GM12878 (cell line): ENCODE measurements at regions not wholly inside any gene's neighbourhood (a gene's known extent, or its start where the extent isn't known, plus 50 kb on each side); places are given as distances from the start of the nearest gene placed in this dataset.

Source experiments
- ATAC-seq: fragments of 200-7000 bp; cut with Tn5 transposase; 3 replicates; pipeline ENCODE4 v1.9.1; 2020; ENCODE audit warnings: mild to moderate bottlenecking, moderate library complexity
- BruUV-seq: library from RNA; stranded (reverse); fragments of 400-500 nt; replicated peaks from 2 replicates; lab custom pipeline; 2021; lab: Mats Ljungman, UMichigan
- CTCF ChIA-PET: fragments of 300-600 bp; sonication (Branson Sonifier 250); formaldehyde crosslinking; extraction: SDS; loops from one replicate; lab custom pipeline; 2021; ENCODE audit warnings: inconsistent platforms; lab: Yijun Ruan, JAX
- POLR2A ChIA-PET: fragments of 350-600 bp; formaldehyde crosslinking; extraction: SDS; loops from one replicate; lab custom pipeline; 2021; ENCODE audit warnings: inconsistent platforms; lab: Charles Lee
- RAD21 ChIA-PET: fragments of 300-600 bp; sonication (Branson Sonifier 250); formaldehyde crosslinking; loops from one replicate; lab custom pipeline; 2023; ENCODE audit warnings: antibody characterized with exemption; ENCODE audit not compliant: unreplicated experiment; lab: Charles Lee
- SMC1A ChIA-PET: fragments of 300-600 bp; sonication (Branson Sonifier 250); formaldehyde crosslinking; loops from one replicate; lab custom pipeline; 2023; ENCODE audit not compliant: unreplicated experiment, uncharacterized antibody; lab: Charles Lee
- DNase-seq: peaks from one replicate; pipeline ENCODE4 v3.0.0-alpha.2; 2011; ENCODE audit warnings: low read depth, low spot score
- FAIRE-seq: peaks from 3 replicates; lab custom pipeline; 2011; peaks lifted over from hg19 to GRCh38; lab: Jason Lieb, UNC
- H2AFZ ChIP-seq: 2 replicates; pipeline ENCODE4 v1.6.0; 2011; ENCODE audit warnings: low read depth, low read length, control low read depth; ENCODE audit not compliant: control insufficient read depth
- H3K27ac ChIP-seq: 2 replicates; pipeline ENCODE4 v1.5.1; 2011; ENCODE audit warnings: control low read depth; ENCODE audit not compliant: control insufficient read depth, insufficient read depth
- H3K27me3 ChIP-seq, 2 experiments: replicated peaks in 1 of 2; 2 replicates each; pipeline versions ENCODE4 v1.6.0 to v1.6.1; 2011; ENCODE audit warnings: low read length in 1 of 2; ENCODE audit not compliant: control insufficient read depth in 2 of 2, insufficient read depth in 2 of 2
- H3K36me3 ChIP-seq, 2 experiments: 2 replicates each; pipeline ENCODE4 v1.5.1; 2011; ENCODE audit warnings: low read length in 1 of 2; ENCODE audit not compliant: control insufficient read depth in 2 of 2, insufficient read depth in 2 of 2
- H3K4me1 ChIP-seq: 2 replicates; pipeline ENCODE4 v1.6.1; 2011; ENCODE audit warnings: mild to moderate bottlenecking, low read length, moderate library complexity, mixed read lengths; ENCODE audit not compliant: control insufficient read depth, insufficient read depth
- H3K4me2 ChIP-seq: 2 replicates; pipeline ENCODE4 v1.6.0; 2011; ENCODE audit warnings: control low read depth; ENCODE audit not compliant: control insufficient read depth, insufficient read depth
- H3K4me3 ChIP-seq: fragments of 200-600 bp; sonication (generic); 2 replicates; pipeline ENCODE4 v1.5.1; 2016
- H3K79me2 ChIP-seq: 2 replicates; pipeline ENCODE4 v1.6.0; 2011; ENCODE audit warnings: low read length; ENCODE audit not compliant: control insufficient read depth, insufficient read depth
- H3K9ac ChIP-seq: 2 replicates; pipeline ENCODE4 v1.8.0; 2011; ENCODE audit warnings: low read length, control low read depth, mixed read lengths; ENCODE audit not compliant: control insufficient read depth, insufficient read depth
- H3K9me3 ChIP-seq: replicated peaks from 3 replicates; pipeline ENCODE4 v1.5.1; 2011; ENCODE audit warnings: mild to moderate bottlenecking, low read length; ENCODE audit not compliant: control insufficient read depth, insufficient read depth
- H4K20me1 ChIP-seq: 2 replicates; pipeline ENCODE4 v1.6.0; 2011; ENCODE audit not compliant: control insufficient read depth, insufficient read depth
- CEBPB ChIP-seq, 2 experiments: fragments of 150-350 bp in 1 of 2; IDR thresholded peaks; 2 replicates each; pipeline ENCODE4 v1.6.1; 2012 to 2014; ENCODE audit warnings: low read depth in 2 of 2, low read length in 2 of 2, borderline replicate concordance in 1 of 2, inconsistent platforms in 1 of 2
- CHD1 ChIP-seq: IDR thresholded peaks from 2 replicates; pipeline ENCODE4 v1.6.1; 2012; ENCODE audit warnings: low read depth, low read length, improper control_type of control experiment
- CHD2 ChIP-seq: IDR thresholded peaks from 2 replicates; pipeline ENCODE4 v1.6.1; 2011; ENCODE audit warnings: low read depth, low read length, improper control_type of control experiment, borderline replicate concordance
- CHD4 ChIP-seq: fragments of 200-600 bp; sonication (generic); IDR thresholded peaks from 2 replicates; pipeline ENCODE4 v1.6.1; 2016; ENCODE audit warnings: mild to moderate bottlenecking
- HDAC6 ChIP-seq: fragments of 200-600 bp; sonication (generic); IDR thresholded peaks from one replicate; pipeline ENCODE4 v1.8.0; 2017; ENCODE audit warnings: antibody characterized with exemption; ENCODE audit not compliant: unreplicated experiment
- IKZF1 ChIP-seq: fragments of 450-650 bp; conservative IDR thresholded peaks from 2 replicates; pipeline ENCODE4 v1.6.1; 2017; ENCODE audit warnings: antibody characterized with exemption, mild to moderate bottlenecking
- IKZF2 ChIP-seq, 2 experiments: fragments of 450-650 bp; IDR thresholded peaks; 2 replicates each; pipeline ENCODE4 v1.6.1; 2017; ENCODE audit warnings: mild to moderate bottlenecking in 2 of 2, moderate library complexity in 2 of 2
- JUND ChIP-seq: IDR thresholded peaks from 2 replicates; pipeline ENCODE4 v1.6.1; 2012; ENCODE audit warnings: low read depth, mild to moderate bottlenecking, low read length, improper control_type of control experiment, moderate library complexity
- MLLT1 ChIP-seq: fragments of 450-650 bp; IDR thresholded peaks from 2 replicates; pipeline ENCODE4 v1.6.1; 2016; ENCODE audit warnings: mild to moderate bottlenecking
- PML ChIP-seq: IDR thresholded peaks from 2 replicates; pipeline ENCODE4 v1.6.1; 2012; ENCODE audit warnings: low read length, inconsistent platforms
- RAD21 ChIP-seq: IDR thresholded peaks from 2 replicates; pipeline ENCODE4 v1.6.1; 2011; ENCODE audit warnings: mild to moderate bottlenecking, low read depth, low read length, moderate library complexity; ENCODE audit not compliant: insufficient read depth
- RCOR1 ChIP-seq: conservative IDR thresholded peaks from 2 replicates; pipeline ENCODE4 v1.6.1; 2012; ENCODE audit warnings: low read depth, low read length, improper control_type of control experiment
- SIN3A ChIP-seq: IDR thresholded peaks from 2 replicates; pipeline ENCODE4 v1.6.1; 2012; ENCODE audit warnings: low read depth, low read length, improper control_type of control experiment
- SP1 ChIP-seq: IDR thresholded peaks from one replicate; pipeline ENCODE4 v1.6.1; 2011; ENCODE audit warnings: low read depth, low read length
- STAT1 ChIP-seq: fragments of 450-650 bp; conservative IDR thresholded peaks from 2 replicates; pipeline ENCODE4 v1.6.1; 2014; ENCODE audit warnings: antibody characterized with exemption, mild to moderate bottlenecking
- USF2 ChIP-seq: IDR thresholded peaks from 2 replicates; pipeline ENCODE4 v1.6.1; 2011; ENCODE audit warnings: low read depth, low read length, improper control_type of control experiment, borderline replicate concordance
- WGBS: methylation state at CpG from one replicate; pipeline ENCODE4 v1.1.6; 2016; ENCODE audit warnings: low lambda C conversion rate; ENCODE audit not compliant: insufficient replicate concordance, insufficient coverage; ENCODE audit errors: missing lambda C conversion rate; 5-methylcytosine and 5-hydroxymethylcytosine counted together
- in situ Hi-C: fragments of 300-500 bp; cut with MboI; formaldehyde crosslinking; loops from 9 replicates; pipeline ENCODE4 v1.14.3; 2018; ENCODE audit warnings: mixed read lengths
- intact Hi-C: fragments of 100-400 bp; cut with micrococcal nuclease; formaldehyde crosslinking; loops from one replicate; pipeline ENCODE4 v1.14.2; 2022; ENCODE audit not compliant: unreplicated experiment

- H3K27ac ChIP-seq, result no peak overlapping the region
- no peaks in the 10 kb centered on the region for H3K79me2 ChIP-seq
- in situ Hi-C loops (no loop called here), intact Hi-C loops (no loop called here)
- CTCF ChIA-PET, result no interaction called here
- SMC1A ChIA-PET, result no interaction called here
- no peak for DNase-seq
- no peak for TF ChIP-seq JUND
- no peak for TF ChIP-seq IKZF1
- no peak overlapping the region for H2AFZ ChIP-seq
- no peak for FAIRE-seq
- RAD21 ChIA-PET, result no interaction called here
- H3K9me3 ChIP-seq, result no peaks in the 10 kb centered on the region
- no peak overlapping the region for H3K4me3 ChIP-seq
- 7% methylated on average over 1 of the region's 1 CpG for WGBS
- no peak overlapping the region for H3K9ac ChIP-seq
- H3K27me3 ChIP-seq, result no peaks in the 10 kb centered on the region
- no peaks in the 10 kb centered on the region for H3K36me3 ChIP-seq
- POLR2A ChIA-PET, result no interaction called here
- no peak for ATAC-seq
- BruUV-seq, result no TSS peak
- no peaks in the 10 kb centered on the region for H4K20me1 ChIP-seq
- H3K4me1 ChIP-seq, result no peaks in the 10 kb centered on the region
- H3K4me2 ChIP-seq, result no peak overlapping the region
These were observed 442.6 kb upstream of the ADGRL2 start for GRCh38 chr1:81358151-81358550.

- BruUV-seq, result no TSS peak
- ChIA-PET POLR2A (no interaction called here), SMC1A (no interaction called here), CTCF (no interaction called here), RAD21 (no interaction called here)
- DNase-seq (no peak), FAIRE-seq (no peak), ATAC-seq (no peak)
- no peak overlapping the region for H3K4me3 ChIP-seq
- no peak overlapping the region for H3K9ac ChIP-seq
- H4K20me1 ChIP-seq, result no peaks in the 10 kb centered on the region
- no peaks in the 10 kb centered on the region for H3K27me3 ChIP-seq
- no peak overlapping the region for H2AFZ ChIP-seq
- no peaks in the 10 kb centered on the region for H3K36me3 ChIP-seq
- TF ChIP-seq CHD4 (no peak), RCOR1 (no peak), SP1 (no peak), CHD1 (no peak), STAT1 (no peak), JUND (no peak), CEBPB (IDR thresholded peaks at IDR 0.05; ENCODE audit: borderline replicate concordance in 1 of 2, low read depth in 2 of 2, low read length in 2 of 2) (no peak), RAD21 (no peak), HDAC6 (no peak), SIN3A (no peak), USF2 (no peak), PML (no peak), MLLT1 (no peak), CHD2 (no peak), IKZF2 (IDR thresholded peaks at IDR 0.05) (no peak)
- no peaks in the 10 kb centered on the region for H3K79me2 ChIP-seq
- 29% methylated on average over 5 of the region's 5 CpGs for WGBS
- H3K4me2 ChIP-seq, result no peak overlapping the region
- intact Hi-C loops (loop anchor here (2.0 kb wide), 1 partner anchor 21 kb away; no protein-coding TSS in a partner anchor), in situ Hi-C loops (no loop called here)
- H3K4me1 ChIP-seq, result no peaks in the 10 kb centered on the region
- H3K27ac ChIP-seq, result no peak overlapping the region
- H3K9me3 ChIP-seq, result no peaks in the 10 kb centered on the region
These were observed 448.9 kb upstream of the ADGRL2 start for GRCh38 chr1:81351864-81352263.
